UCSD-AML1 (cell line): ENCODE measurements at regions not wholly inside any gene's neighbourhood (a gene's known extent, or its start where the extent isn't known, plus 50 kb on each side); places are given as distances from the start of the nearest gene placed in this dataset.

Source experiments
- DNase-seq: peaks from one replicate; lab custom pipeline; 2025; ENCODE audit not compliant: unreplicated experiment; lab: John Stamatoyannopoulos, UW

DNA sequence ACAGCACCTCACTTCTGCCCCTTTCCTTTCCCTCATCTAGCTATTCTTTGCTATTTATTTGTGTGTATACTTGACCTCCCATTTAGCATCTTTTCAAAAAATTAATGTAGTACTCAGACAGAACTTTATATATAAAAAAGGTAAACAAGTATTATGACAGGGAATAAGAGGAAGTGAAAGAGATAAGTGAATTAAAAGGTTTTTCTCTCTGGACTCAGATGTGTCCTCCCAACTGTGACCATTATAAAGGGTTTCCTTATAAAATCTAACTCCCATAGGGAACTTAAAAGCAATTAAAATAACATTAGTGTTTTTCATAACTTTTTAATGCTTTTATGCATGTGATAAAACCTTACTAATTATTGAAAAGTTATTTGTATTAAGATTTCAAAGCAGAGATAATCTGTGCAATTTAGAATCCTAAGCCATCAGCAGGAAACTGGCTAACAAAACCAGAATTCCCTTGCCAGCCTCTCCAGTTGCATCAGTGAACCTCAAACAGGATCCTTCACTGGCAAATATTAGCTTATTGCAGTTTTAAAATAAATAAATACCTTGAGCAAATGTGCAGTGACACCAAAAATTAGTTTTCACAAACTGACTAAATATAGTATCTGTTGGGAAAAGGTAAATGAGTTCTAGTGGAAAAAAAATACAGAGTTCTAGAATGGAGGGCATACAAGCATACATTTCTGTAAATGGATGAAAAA lies 930.7 kb downstream of the BCL11A start:
- DNase-seq = no peak

DNA sequence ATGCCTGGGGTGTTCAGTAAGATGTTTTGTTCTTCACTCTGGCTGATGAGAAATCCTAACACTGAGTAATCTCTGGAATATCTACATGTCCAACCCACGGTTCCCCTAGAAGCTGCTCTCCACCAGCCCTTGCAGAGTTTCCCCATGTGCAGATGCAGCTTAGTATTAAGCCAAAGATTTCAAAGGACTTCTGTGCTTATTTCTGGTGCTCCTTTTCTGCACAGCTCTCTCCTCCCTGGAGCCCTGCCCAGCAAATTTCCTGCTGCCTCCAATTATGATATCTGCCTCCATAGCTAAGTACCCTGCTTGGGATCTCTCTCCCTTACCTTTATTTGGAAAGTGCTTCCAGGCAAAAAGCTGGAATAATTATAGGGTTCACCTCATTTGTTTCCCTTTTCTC lies 949.3 kb downstream of the BCL11A start:
- DNase-seq = no peak

DNA sequence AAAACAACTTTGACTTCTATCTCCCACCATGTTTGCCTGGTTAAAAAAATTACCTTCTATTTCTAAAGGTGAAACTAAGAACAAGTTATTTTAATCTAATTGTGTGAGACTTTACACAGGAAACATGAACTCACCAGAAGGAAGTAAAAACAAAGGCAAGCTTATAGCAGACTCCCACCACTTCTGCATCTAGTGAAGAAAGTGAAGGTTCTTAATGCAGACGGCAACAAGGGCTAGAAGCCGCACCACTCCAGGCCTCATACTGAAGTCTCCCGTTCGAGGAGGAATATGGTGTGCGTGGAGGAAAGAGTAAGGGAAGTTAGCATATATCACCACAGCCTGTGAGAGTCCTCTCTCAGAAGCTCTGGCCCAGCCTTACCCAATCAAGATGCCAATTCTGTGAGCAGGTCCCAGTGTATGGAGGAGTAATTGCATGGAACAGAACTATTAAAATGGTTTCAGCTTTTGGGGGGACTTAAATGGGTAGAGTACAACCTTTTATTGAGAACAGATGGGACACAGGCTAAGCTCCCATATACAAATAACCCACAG lies 958.7 kb downstream of the BCL11A start:
- peak; percentile 52 for DNase-seq

DNA sequence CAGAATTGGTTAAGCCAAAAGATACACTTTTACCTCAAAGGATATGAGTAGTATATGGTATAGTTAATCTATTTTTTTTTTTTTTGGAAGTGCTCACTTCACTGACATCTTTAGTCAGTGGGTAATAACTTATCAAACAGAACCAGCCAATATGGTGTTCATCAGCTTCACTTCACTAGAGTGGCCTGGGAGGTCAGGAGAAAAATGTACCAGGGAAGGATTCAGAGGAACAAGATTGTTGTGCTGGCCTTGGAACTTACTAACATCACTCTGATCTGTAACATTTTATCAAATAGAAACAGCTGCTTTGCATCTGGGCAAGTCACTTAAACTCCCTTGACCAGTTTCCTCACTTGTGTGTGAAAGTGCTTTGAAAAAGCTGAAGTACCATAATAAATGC lies 962.7 kb downstream of the BCL11A start:
- no peak for DNase-seq

DNA sequence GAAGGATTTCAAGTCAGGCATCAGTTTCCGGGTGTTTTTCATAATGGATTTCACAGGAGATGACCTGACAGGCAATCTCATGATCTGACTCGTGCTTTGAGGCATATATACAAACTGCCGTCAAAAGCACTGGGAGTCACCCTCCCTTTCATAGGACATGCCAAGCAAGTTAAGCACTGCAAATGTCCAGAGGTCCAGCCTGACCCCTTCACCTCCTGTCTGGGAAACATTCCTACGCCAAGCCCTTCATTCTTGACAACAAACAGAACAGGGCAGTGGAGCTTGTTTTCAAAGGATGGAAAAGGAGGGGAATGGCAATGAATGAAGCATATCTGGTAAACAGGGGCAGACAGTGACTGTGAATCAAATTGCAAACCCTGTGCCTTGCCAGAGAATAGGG lies 963.6 kb downstream of the BCL11A start:
- DNase-seq = no peak

DNA sequence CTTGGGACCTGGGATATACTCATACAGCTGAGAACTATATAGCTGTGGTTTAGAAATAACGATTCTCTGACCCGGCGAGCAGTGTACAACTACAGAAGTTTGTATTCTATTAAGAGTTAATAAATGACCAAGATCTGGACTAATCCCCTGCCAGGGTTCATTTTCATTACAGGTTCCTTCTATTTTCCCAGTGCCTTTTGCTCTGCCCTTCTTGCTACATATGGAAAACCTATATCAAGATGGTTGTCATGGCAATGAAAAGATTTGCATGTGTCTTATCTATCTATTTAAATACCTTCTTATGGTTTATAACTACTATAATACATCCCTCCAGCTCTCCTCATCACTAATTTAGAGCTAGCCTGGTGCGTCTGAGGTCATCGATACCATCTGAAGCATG lies 965.2 kb downstream of the BCL11A start:
- no peak for DNase-seq

DNA sequence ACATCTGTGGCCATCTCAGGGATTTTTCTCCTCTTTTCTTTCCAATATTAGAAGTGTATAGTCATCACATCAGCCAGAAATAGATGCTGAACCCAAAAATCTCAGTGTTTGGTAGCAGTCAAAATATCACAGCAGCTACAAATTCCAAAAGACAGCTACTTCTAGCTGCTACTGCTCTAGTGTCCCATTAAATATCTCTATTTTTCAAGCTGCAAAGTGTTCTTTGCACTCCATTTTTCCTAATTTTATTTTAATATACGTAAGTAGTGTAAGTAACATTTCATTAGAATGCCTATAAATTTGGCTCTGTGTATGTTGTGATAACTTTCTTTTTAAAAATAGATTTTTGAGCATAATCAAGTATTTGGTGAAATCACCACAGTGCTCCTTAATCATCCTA lies 967.3 kb downstream of the BCL11A start:
- DNase-seq = no peak

DNA sequence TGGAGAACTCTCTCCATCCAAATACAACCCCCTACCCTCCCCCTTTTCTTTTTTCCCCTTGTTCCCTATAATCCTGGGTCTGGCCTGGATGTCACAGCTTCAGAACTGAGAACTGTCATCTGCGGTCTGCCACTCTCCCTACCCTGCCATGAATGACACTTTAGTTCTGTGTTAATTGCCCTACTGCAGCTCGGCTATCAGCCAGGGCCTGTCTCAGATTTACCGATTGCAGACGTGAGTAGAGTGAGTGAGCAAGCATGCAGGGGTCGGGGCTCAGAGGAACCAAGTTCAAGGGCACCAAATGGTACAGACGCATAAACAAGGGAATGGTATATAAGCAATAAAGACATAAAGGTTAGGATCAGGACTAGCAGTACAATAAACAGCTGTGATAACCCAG lies 967.8 kb downstream of the BCL11A start:
- DNase-seq = no peak

DNA sequence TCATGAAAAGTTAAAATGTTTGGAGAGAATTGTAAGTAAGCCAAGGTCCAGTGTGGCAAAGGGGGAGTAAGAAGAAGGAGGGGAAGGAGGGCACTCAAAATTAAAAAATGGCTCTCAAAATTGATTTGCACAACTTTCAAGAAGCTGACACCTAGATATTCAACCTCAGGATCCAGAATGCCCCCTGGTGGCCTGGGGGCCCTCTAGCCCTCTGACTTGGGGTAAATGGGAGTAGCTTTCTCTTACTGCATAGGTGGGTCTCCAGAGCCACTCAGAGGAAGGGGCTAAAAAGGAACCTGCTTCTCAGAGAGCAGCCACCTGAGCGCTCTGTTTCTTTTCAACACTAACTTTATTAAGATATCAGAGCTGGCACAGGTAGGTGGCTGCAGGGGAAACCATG lies 968.5 kb downstream of the BCL11A start:
- DNase-seq = peak; percentile 33

DNA sequence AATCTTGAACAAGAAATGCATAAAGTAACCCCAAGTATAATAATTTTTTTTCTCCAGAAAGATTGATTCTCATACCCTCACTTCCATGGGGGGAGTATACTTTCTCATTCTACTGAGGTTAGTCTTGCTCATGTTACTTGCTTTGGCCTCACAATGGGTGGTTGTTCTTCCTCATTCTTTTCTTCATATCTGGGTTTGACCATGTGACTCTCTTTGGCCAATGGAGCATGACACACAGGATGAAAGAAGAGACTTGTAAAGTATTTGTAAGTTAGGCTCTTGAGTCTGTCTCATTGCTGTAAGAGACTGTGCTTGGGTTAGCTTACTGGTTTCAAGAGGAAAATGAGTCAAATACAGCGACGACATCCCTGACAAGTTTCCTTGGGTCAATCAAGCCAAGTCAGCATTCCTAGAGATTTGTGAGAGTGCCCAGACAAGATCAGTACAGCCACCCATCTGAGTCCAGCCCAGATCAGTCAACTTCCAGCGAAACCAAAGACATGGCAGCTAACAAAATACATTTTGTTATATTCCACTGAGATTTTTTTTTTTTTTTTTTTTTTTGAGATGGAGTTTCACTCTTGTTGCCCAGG lies 970.2 kb downstream of the BCL11A start:
- DNase-seq = no peak

DNA sequence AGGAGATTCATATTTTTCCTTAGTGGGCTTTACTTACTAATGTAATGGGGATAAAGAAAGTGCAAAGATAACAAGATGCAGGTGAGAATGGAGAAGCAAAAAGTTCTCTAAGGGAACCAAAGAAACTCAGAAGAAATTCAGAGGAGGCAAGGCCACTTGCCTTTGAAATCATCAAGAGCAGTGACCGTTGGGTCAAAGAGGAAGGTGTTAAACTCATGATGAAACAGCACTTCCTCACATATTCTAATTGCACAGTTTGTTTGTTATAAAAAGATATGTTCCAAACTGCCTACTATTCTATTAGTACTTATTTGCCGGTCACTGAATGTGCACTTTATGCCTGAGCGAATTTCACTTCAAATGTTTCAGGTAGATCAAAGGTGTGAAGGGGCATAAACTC lies 975.1 kb downstream of the BCL11A start:
- no peak for DNase-seq

DNA sequence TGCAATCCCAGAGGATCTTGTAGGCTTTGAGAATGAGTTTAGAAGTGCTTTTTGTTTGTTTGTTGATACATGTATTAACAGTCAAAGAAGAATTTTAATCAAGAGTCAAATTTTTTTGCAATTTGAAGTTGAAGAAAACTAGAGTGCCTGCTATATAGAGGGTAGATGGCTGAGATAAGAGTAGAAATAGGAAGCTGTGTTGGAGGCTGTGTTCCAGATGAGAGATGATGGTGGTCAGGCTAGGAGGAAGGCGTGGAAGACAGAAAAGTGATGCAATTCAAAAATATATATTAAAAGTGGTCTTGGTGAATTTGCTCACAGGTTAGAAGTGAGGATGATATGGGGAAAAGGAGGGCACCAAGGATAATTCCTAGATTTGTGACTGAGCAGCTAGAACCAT lies 978.3 kb downstream of the BCL11A start:
- DNase-seq = no peak

DNA sequence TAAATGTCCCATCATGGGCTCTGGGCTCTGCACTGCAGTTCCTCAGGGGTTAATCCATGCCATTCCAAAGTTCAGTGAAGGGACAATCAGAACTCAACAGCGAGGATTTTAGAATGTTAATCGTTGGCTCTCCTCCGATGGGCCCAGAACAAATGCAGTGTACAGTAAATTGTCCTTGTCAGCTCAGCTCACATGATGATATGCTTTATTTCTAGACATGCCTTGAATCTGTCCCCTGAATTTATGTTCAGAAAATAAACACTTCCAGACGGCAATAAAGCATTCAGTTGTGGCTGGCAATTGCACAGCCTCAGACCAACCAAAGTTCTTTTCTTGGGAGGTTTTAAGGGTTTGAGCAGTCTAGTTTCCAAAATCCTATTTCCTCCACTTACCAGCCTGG lies 981.2 kb downstream of the BCL11A start:
- DNase-seq = no peak

DNA sequence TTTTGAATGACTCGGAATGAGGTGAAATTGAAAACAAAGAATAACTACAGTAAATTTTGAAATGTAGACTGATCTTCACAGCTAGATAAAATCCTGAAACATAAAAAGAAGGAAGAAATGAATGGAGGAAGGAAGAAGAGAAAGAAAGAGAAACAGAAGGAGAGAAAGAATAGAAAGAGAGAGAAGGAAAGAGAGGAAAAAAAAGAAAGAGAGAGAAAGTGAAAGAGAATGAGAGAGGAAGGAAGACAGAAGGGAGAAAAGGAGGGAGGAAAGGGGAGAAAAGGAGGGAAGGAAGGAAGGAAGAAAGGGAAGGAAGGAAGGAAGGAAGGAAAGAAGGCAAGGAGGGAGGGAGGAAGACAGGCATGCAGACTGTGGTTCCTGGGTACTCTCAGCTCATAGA lies 982.6 kb downstream of the BCL11A start:
- DNase-seq = no peak

DNA sequence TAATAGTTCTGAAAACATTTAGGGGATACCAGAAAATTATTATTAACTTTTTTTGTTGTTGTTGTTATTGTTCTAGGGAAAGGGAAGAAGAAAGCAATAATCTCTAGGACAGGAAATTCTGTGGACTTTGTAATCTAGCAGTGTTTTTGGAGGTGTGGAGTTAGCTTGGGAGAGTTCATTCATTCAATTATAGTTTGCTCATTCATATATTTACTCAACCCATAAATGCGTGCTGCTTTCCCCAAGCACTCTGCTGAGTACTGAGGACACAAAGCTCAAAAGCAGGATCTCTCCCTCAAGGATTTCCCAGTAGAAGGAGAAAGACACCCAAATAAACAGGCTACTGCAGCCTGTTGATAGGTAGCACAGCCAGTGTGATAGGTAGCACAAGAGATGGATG lies 984.3 kb downstream of the BCL11A start:
- DNase-seq = no peak

DNA sequence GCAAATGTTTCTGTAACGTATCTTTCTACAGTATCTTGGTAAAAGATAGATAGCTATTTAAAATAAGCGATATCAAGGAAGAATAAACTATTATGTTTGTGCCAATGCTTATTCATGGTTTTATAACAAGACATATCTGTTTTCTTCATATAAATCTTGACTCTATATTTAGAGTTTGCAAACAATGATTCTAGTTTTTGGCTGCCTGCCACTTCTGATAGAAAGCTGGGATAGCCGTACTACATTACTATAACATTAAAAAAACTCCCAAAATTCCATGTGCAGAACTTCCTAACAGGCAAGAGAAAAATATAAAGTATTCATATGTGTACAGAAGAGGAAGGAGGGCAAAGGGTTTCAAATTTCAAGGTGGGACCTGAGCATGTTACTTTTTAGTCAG lies 985.0 kb downstream of the BCL11A start:
- DNase-seq = no peak

DNA sequence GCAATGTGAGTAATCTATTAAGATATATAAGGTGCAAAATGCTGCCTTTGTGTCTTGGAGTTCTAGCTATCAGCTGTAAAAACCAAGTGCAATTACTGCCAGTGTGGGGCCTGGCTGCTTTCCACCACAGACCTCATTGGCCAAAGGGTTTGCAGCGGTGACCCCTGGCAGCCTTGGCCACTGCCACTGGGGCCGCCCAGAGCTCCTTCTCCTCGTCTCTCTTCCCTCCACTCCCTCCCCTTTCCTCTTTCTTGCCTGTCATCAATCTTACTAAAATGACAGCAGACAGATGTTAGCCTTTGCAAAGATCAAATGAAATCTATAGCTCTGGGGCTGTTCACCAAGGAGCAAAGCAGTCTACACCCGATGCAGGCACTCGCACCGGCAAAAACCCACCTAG lies 986.3 kb downstream of the BCL11A start:
- DNase-seq = no peak

DNA sequence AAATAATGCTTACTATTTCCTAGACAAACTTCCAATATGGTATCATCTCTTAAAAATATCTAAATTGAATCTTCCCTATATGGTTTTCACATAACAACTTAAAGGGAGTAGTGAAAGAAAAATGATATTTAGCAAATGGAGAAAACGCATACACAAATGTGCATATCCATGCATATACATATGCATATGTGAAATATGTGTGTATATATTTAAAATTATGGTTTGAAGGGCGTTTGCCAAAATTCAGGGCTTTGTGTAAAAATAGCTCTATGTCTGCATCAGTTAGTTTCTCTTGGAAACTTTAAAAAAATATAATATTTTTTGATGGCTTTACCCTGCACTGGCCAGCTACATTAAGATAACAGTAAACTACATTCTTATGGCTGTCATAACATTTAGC lies 986.7 kb downstream of the BCL11A start:
- DNase-seq = no peak

DNA sequence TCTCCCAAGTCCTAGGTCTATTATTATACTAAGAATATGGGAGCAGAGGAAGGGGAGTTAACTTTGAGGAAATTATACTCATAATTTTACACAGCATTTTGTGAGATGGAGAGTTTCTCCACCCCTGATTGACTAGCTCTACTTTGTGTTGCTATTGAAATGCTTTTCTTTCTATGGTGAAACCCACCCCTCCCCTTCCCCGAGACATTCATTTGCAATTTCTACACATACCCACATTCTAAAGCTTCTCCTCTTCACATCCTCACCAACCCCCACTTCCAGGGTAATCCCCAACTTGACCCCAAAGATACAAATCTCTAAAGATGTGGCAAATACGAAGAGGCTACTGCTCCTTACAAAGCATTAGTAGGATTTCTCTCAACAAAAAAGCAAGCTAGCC lies 992.2 kb downstream of the BCL11A start:
- no peak for DNase-seq

DNA sequence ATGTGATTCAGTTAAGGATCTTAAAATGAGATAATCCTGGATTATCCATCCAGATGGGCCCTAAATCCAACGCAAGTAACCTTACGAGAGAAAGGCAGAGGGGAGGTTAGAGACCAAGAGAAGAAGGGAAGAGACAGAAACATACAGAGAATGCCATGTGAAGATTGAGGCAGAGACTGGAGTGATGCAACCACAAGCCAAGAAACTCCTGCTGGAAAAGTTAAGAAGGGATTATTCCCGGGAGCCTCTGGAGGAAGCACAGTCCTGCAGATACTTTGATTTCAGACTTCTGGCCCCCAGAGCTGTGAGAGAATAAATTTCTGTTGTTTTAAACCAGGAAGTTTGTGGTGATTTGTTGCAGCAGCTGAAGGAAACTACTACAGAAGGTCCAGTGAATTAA lies 992.7 kb downstream of the BCL11A start:
- no peak for DNase-seq

DNA sequence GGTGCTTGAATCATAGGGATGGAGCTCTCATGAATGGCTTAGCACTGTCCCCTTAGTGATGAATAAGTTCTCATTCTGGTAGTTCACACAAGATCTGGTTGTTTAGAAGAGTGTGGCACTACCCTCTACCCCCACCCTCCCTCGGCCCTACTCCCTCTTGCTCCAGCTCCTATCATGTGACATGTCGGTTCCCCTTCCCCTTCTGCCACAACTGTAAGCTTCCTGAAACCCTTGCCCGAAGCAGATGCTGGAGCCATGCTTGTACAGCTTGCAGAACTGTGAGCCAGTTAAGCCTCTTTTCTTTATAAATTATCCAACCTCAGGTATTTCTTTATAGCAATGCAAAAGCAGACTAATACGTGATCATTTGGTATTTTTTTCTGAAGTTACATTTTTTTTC lies 1012.6 kb downstream of the BCL11A start:
- no peak for DNase-seq

DNA sequence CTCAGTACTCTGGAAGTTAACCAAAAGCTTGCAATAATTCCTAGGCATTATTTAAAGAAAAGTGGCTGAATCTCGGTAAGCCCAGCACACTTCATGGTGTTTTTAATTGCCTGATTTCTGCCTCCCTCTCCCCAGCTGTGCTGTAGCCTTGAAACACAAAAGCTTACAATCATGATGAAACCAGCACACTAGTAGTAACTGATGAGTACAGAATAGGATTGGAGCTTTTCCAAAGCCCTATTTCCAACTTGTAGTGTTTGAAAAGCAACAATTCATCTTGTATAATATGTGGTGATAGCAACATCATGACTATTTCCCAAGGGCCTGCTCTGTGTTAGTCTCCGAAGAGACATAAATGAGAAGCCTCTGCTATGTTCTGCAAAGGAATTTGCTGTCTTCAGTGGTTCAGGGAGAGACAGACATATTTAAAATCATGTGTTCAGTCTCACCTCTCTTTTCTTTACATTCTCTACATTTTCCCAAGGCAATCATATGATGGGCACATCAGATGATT lies 1015.0 kb downstream of the BCL11A start:
- no peak for DNase-seq

DNA sequence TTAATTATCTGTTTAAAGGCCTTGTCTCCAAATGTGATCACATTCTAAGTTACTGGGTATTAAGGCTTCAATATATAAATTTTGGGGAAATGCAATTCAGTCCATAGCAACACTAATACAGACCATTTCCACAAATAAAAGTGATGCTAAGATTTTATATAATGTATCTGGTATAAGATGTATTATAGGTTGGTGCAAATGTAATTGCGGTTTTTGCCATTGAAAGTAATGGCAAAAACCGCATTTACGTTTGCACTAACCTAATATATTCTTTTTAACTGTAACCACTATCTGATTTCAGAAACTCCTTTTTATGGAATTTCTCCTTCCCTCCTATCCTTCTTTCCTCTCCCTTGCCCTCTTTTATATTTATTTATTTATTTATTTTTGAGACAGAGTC lies 1020.6 kb downstream of the BCL11A start:
- DNase-seq = no peak
